Naive thymus-derived CD8-positive, alpha-beta T cell (primary cell): ENCODE measurements at regions not wholly inside any gene's neighbourhood (a gene's known extent, or its start where the extent isn't known, plus 50 kb on each side); places are given as distances from the start of the nearest gene placed in this dataset.

ENCODE experiments used
- ATAC-seq, 2 donors: fragments of 150-1000 bp; cut with Tn5 transposase in 1 of 2; sonication (Bioruptor Pico), chemical (Tn5 transposase) in 1 of 2; 1 replicate in 1 of 2; 2 replicates in 1 of 2; pipeline ENCODE4 v1.10.0; 2021; ENCODE audit warnings: mild to moderate bottlenecking in 2 of 2, moderate library complexity in 2 of 2
- POLR2A ChIA-PET: fragments of 350-600 bp; sonication (Branson Sonifier 250); formaldehyde crosslinking; loops from one replicate; lab custom pipeline; 2021; ENCODE audit warnings: antibody characterized with exemption; lab: Charles Lee
- DNase-seq, 10 donors: peaks; one replicate each; pipeline versions ENCODE4 v3.0.0 to v3.0.0-alpha.2; 2020 to 2022
- H3K27ac Mint-ChIP-seq, 10 donors: one replicate each; pipeline ENCODE4 v1.8.0; 2020 to 2022; ENCODE audit warnings: mild to moderate bottlenecking in 10 of 10, mixed read lengths in 10 of 10, moderate library complexity in 4 of 10, inconsistent platforms in 1 of 10
- H3K27me3 Mint-ChIP-seq, 5 donors: one replicate each; pipeline ENCODE4 v1.8.0; 2021 to 2022; ENCODE audit warnings: mixed read lengths in 5 of 5
- H3K36me3 Mint-ChIP-seq, 3 donors: one replicate each; pipeline ENCODE4 v1.8.0; 2020 to 2022; ENCODE audit warnings: mixed read lengths in 3 of 3, mild to moderate bottlenecking in 2 of 3, inconsistent platforms in 1 of 3
- H3K4me1 Mint-ChIP-seq, 4 donors: one replicate each; pipeline ENCODE4 v1.8.0; 2021 to 2022; ENCODE audit warnings: mixed read lengths in 4 of 4
- H3K4me3 Mint-ChIP-seq, 10 donors: one replicate each; pipeline ENCODE4 v1.8.0; 2020 to 2022; ENCODE audit warnings: mild to moderate bottlenecking in 10 of 10, mixed read lengths in 10 of 10, moderate library complexity in 6 of 10, inconsistent platforms in 1 of 10
- H3K9me3 Mint-ChIP-seq, 9 donors: one replicate each; pipeline ENCODE4 v1.8.0; 2020 to 2022; ENCODE audit warnings: mixed read lengths in 9 of 9, mild to moderate bottlenecking in 3 of 9, inconsistent platforms in 1 of 9, moderate library complexity in 1 of 9

DNA sequence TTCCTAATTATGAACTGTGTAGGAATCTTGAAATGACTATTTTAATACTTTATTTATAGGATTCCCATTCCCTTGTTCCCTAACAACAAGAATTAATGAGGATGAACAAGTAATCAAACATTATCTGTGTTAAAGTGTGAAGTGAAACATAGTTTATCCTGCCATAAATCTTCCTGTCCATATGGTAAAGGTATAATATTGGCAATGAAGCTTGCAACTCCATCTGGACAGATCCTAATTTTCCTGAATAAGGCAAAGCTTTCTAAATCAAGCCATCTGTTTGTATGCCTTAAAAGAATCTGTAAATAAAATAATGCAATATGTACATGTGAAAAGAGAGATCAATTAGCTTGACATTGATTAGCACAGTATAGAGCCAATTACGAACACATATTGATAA, 529.0 kb downstream of the ANKRD7 start:
- ATAC-seq (no peak), DNase-seq (no peak)
- POLR2A ChIA-PET = no interaction called here
- H3K27ac Mint-ChIP-seq = no peak overlapping the region
- no peaks in the 10 kb centered on the region for H3K27me3 Mint-ChIP-seq
- no peak overlapping the region for H3K4me3 Mint-ChIP-seq
- H3K4me1 Mint-ChIP-seq = no peaks in the 10 kb centered on the region
- no peaks in the 10 kb centered on the region for H3K36me3 Mint-ChIP-seq
- H3K9me3 Mint-ChIP-seq = peaks cover 0 to 8% (median 4%) of the 10 kb centered on the region in 9 donors

- POLR2A ChIA-PET = no interaction called here
- no peaks in the 10 kb centered on the region for H3K36me3 Mint-ChIP-seq
- H3K27ac Mint-ChIP-seq = no peak overlapping the region
- H3K4me3 Mint-ChIP-seq = no peak overlapping the region
- DNase-seq = no peak
- H3K9me3 Mint-ChIP-seq = peaks cover 0 to 8% (median 4%) of the 10 kb centered on the region in 9 donors
- H3K27me3 Mint-ChIP-seq = no peaks in the 10 kb centered on the region
- H3K4me1 Mint-ChIP-seq = no peaks in the 10 kb centered on the region
- ATAC-seq = no peak
Measured at GRCh38 chr7:118754608-118755007, 530.1 kb downstream of the ANKRD7 start.

DNA sequence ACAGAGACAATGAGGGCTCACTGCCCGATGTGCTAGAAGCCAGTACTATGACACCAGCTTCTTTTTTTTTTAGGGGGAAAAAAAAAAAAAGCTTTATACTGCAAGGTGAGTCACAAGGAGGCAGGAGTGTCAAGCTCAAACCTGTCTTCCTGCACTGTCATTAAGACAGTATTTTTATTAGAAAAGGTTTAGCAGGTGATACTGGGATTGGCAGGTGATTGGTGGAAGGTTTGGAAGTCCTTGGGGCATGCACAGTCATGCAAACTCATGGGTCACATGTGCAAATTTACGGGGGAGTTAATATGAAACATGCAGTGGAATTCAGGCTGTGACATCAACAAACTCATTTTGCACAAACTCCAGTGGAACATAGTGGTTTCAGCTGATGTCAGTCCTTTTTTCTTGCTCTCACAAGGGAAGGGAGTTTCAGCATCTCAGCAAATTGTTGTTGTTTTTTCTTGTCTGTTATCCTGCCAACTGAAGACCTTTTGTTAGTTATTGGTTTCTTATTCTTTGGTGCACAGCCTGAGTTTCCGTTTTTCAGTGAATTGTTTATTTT, 530.6 kb downstream of the ANKRD7 start:
- H3K27ac Mint-ChIP-seq = no peak overlapping the region
- no peak for ATAC-seq
- POLR2A ChIA-PET = no interaction called here

GRCh38 chr7:118757066-118757465, 532.6 kb downstream of the ANKRD7 start:
- Mint-ChIP-seq H3K9me3 (peaks cover 0 to 11% (median 3%) of the 10 kb centered on the region in 9 donors), H3K4me3 (no peak overlapping the region), H3K27ac (no peak overlapping the region), H3K27me3 (no peaks in the 10 kb centered on the region), H3K4me1 (no peaks in the 10 kb centered on the region), H3K36me3 (no peaks in the 10 kb centered on the region)
- DNase-seq (no peak), ATAC-seq (no peak)
- POLR2A ChIA-PET = no interaction called here

More for the DNA sequence above, 530.6 kb downstream of the ANKRD7 start:
- Mint-ChIP-seq H3K36me3 (no peaks in the 10 kb centered on the region), H3K4me1 (no peaks in the 10 kb centered on the region), H3K4me3 (no peak overlapping the region), H3K27me3 (no peaks in the 10 kb centered on the region), H3K9me3 (peaks cover 0 to 8% (median 4%) of the 10 kb centered on the region in 9 donors)
- no peak for DNase-seq

GRCh38 chr7:118758582-118758981, 534.1 kb downstream of the ANKRD7 start:
- H3K27ac Mint-ChIP-seq = no peak overlapping the region
- DNase-seq (no peak), ATAC-seq (no peak)
- no peaks in the 10 kb centered on the region for H3K4me1 Mint-ChIP-seq
- no peaks in the 10 kb centered on the region for H3K36me3 Mint-ChIP-seq
- H3K9me3 Mint-ChIP-seq = peaks cover 0 to 18% (median 3%) of the 10 kb centered on the region in 9 donors
- no peak overlapping the region for H3K4me3 Mint-ChIP-seq
- POLR2A ChIA-PET = no interaction called here
- no peaks in the 10 kb centered on the region for H3K27me3 Mint-ChIP-seq

GRCh38 chr7:118759921-118760320, 535.4 kb downstream of the ANKRD7 start:
- POLR2A ChIA-PET = no interaction called here
- Mint-ChIP-seq H3K36me3 (no peaks in the 10 kb centered on the region), H3K4me1 (no peaks in the 10 kb centered on the region), H3K9me3 (peaks cover 0 to 18% (median 9%) of the 10 kb centered on the region in 9 donors), H3K27me3 (no peaks in the 10 kb centered on the region), H3K4me3 (no peak overlapping the region), H3K27ac (no peak overlapping the region)
- ATAC-seq = no peak
- no peak for DNase-seq

- no peak for DNase-seq
- Mint-ChIP-seq H3K36me3 (no peaks in the 10 kb centered on the region), H3K27me3 (no peaks in the 10 kb centered on the region), H3K27ac (no peak overlapping the region), H3K4me3 (no peak overlapping the region), H3K9me3 (peaks cover 1 to 27% (median 9%) of the 10 kb centered on the region in 9 donors), H3K4me1 (no peaks in the 10 kb centered on the region)
- POLR2A ChIA-PET = no interaction called here
- no peak for ATAC-seq
Measured at GRCh38 chr7:118762451-118762850, 537.9 kb downstream of the ANKRD7 start.

DNA sequence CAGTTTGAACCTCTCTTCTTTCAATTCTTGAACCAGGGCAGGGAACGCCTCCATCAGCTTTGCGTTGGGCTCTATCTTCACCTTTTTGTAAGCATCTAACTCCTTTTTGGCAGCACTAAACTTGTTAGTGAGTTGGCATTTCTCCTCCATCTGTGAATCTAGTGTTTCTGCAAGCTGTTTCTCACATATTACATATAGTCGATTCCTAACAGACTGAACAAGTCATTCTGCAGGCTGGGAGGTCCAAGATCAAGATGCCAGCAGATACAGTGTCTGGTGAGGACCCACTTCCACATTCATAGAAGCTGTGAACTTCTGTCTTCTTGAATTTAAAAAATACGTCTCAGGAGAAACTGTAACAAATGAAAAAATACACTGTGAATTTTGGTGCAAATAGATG, 539.7 kb downstream of the ANKRD7 start:
- DNase-seq = no peak
- Mint-ChIP-seq H3K4me1 (no peaks in the 10 kb centered on the region), H3K27me3 (no peaks in the 10 kb centered on the region), H3K27ac (no peak overlapping the region), H3K9me3 (peaks cover 0 to 30% (median 10%) of the 10 kb centered on the region in 9 donors), H3K4me3 (no peak overlapping the region), H3K36me3 (no peaks in the 10 kb centered on the region)
- no peak for ATAC-seq
- POLR2A ChIA-PET = no interaction called here

- no peak overlapping the region for H3K4me3 Mint-ChIP-seq
- ATAC-seq (no peak), DNase-seq (no peak)
- H3K4me1 Mint-ChIP-seq = no peaks in the 10 kb centered on the region
- no peak overlapping the region for H3K27ac Mint-ChIP-seq
- POLR2A ChIA-PET = no interaction called here
- H3K27me3 Mint-ChIP-seq = no peaks in the 10 kb centered on the region
- H3K36me3 Mint-ChIP-seq = no peaks in the 10 kb centered on the region
- H3K9me3 Mint-ChIP-seq = peaks cover 0 to 17% (median 2%) of the 10 kb centered on the region in 9 donors
Measured at GRCh38 chr7:118771672-118772071, 547.2 kb downstream of the ANKRD7 start.

DNA sequence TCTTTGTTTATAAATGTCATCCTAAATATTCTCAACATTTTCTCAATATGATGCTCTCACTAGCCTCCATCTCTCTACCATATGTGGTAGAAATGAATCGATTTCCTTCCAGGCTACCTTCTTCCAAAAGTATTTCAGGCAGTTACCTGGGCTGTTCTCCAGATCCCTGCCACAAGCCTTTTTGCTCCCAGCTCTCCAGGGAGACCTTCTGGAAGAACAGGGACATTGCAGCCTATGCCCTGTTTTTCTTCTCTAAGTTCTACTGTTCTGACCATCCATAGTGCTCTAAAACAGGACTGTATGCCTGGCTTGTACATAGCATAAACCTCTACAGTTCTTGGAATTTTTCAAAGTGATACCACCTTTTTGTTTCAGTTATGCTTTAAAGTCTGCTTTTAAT, 552.8 kb downstream of the ANKRD7 start:
- Mint-ChIP-seq H3K4me1 (peaks cover 0 to 4% (median 0%) of the 10 kb centered on the region in 4 donors), H3K4me3 (no peak overlapping the region), H3K36me3 (no peaks in the 10 kb centered on the region), H3K27me3 (no peaks in the 10 kb centered on the region), H3K27ac (no peak overlapping the region), H3K9me3 (peaks cover 0 to 27% (median 5%) of the 10 kb centered on the region in 9 donors)
- ATAC-seq (no peak), DNase-seq (no peak)
- POLR2A ChIA-PET = no interaction called here

DNA sequence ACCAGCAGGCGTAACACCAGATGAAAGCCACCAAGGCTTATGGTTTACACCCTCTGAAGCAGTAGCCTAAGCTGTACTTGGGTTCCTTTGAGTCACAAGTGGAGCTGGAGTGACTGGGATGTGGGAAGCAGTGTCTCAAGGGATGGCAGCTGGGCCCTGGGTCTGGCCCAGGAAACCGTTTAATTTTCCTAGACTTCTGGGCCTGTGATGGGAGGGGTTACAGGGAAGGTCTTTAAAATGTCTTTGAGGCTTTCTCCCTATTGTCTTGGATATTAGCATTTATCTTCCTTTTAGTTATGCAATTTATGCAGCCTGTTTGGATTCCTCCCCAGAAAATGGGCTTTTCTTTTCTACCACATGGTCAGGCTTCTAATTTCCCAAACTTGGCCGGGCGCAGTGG, 568.2 kb downstream of the ANKRD7 start:
- POLR2A ChIA-PET = no interaction called here
- ATAC-seq = no peak

GRCh38 chr7:118793582-118793981, 569.1 kb downstream of the ANKRD7 start:
- DNase-seq = no peak
- POLR2A ChIA-PET = no interaction called here
- Mint-ChIP-seq H3K9me3 (peaks cover 0 to 15% (median 5%) of the 10 kb centered on the region in 9 donors), H3K4me1 (no peaks in the 10 kb centered on the region), H3K27me3 (no peaks in the 10 kb centered on the region), H3K27ac (no peak overlapping the region), H3K36me3 (no peaks in the 10 kb centered on the region), H3K4me3 (no peak overlapping the region)
- ATAC-seq = no peak

More for the DNA sequence above, 568.2 kb downstream of the ANKRD7 start:
- no peaks in the 10 kb centered on the region for H3K27me3 Mint-ChIP-seq
- DNase-seq = no peak
- H3K36me3 Mint-ChIP-seq = no peaks in the 10 kb centered on the region
- no peak overlapping the region for H3K27ac Mint-ChIP-seq
- H3K4me1 Mint-ChIP-seq = no peaks in the 10 kb centered on the region
- H3K4me3 Mint-ChIP-seq = no peak overlapping the region
- peaks cover 0 to 15% (median 2%) of the 10 kb centered on the region in 9 donors for H3K9me3 Mint-ChIP-seq

- no peak overlapping the region for H3K27ac Mint-ChIP-seq
- DNase-seq (no peak), ATAC-seq (no peak)
- H3K4me1 Mint-ChIP-seq = no peaks in the 10 kb centered on the region
- POLR2A ChIA-PET = no interaction called here
- peaks cover 0 to 15% (median 6%) of the 10 kb centered on the region in 9 donors for H3K9me3 Mint-ChIP-seq
- H3K27me3 Mint-ChIP-seq = no peaks in the 10 kb centered on the region
- H3K36me3 Mint-ChIP-seq = no peaks in the 10 kb centered on the region
- no peak overlapping the region for H3K4me3 Mint-ChIP-seq
Measured at GRCh38 chr7:118794419-118794818, 569.9 kb downstream of the ANKRD7 start.

- ATAC-seq (no peak), DNase-seq (no peak)
- POLR2A ChIA-PET = no interaction called here
- Mint-ChIP-seq H3K4me1 (no peaks in the 10 kb centered on the region), H3K4me3 (no peak overlapping the region), H3K27me3 (no peaks in the 10 kb centered on the region), H3K9me3 (peaks cover 6 to 35% (median 14%) of the 10 kb centered on the region in 9 donors), H3K36me3 (no peaks in the 10 kb centered on the region), H3K27ac (no peak overlapping the region)
Measured at GRCh38 chr7:118801366-118801765, 576.9 kb downstream of the ANKRD7 start.
